ENCODE measurements at regions not wholly inside any gene's neighbourhood (a gene's known extent, or its start where the extent isn't known, plus 50 kb on each side); places are given as distances from the start of the nearest gene placed in this dataset.

- H3K27me3 ChIP-seq (replicated peaks; ENCODE audit: control insufficient read depth, insufficient read depth, low read length), result no peaks in the 10 kb centered on the region
- TF ChIP-seq, protein P1, sequence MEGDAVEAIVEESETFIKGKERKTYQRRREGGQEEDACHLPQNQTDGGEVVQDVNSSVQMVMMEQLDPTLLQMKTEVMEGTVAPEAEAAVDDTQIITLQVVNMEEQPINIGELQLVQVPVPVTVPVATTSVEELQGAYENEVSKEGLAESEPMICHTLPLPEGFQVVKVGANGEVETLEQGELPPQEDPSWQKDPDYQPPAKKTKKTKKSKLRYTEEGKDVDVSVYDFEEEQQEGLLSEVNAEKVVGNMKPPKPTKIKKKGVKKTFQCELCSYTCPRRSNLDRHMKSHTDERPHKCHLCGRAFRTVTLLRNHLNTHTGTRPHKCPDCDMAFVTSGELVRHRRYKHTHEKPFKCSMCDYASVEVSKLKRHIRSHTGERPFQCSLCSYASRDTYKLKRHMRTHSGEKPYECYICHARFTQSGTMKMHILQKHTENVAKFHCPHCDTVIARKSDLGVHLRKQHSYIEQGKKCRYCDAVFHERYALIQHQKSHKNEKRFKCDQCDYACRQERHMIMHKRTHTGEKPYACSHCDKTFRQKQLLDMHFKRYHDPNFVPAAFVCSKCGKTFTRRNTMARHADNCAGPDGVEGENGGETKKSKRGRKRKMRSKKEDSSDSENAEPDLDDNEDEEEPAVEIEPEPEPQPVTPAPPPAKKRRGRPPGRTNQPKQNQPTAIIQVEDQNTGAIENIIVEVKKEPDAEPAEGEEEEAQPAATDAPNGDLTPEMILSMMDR (IDR thresholded peaks at IDR 0.05; ENCODE audit: insufficient read depth, low read length, poor library complexity, severe bottlenecking), result no peak
- no peaks in the 10 kb centered on the region for H3K36me3 ChIP-seq (ENCODE audit: control insufficient read depth, insufficient read depth, low read length)
- no peak for DNase-seq (ENCODE audit: extremely low read depth, insufficient read length)
- no peak overlapping the region for H3K4me3 ChIP-seq (replicated peaks; ENCODE audit: low read depth, low read length)
Observed at GRCh38 chr19:31664997-31665396, 315.8 kb upstream of the TSHZ3 start.

GRCh38 chr19:31666126-31666525 lies 316.9 kb upstream of the TSHZ3 start:
- Histone ChIP-seq H3K4me3 (replicated peaks; ENCODE audit: low read depth, low read length) (no peak overlapping the region), H3K36me3 (ENCODE audit: control insufficient read depth, insufficient read depth, low read length) (no peaks in the 10 kb centered on the region), H3K27me3 (replicated peaks; ENCODE audit: control insufficient read depth, insufficient read depth, low read length) (no peaks in the 10 kb centered on the region)
- DNase-seq (ENCODE audit: extremely low read depth, insufficient read length), result no peak
- TF ChIP-seq, protein P1 (IDR thresholded peaks at IDR 0.05; ENCODE audit: insufficient read depth, low read length, poor library complexity, severe bottlenecking), result no peak

DNA sequence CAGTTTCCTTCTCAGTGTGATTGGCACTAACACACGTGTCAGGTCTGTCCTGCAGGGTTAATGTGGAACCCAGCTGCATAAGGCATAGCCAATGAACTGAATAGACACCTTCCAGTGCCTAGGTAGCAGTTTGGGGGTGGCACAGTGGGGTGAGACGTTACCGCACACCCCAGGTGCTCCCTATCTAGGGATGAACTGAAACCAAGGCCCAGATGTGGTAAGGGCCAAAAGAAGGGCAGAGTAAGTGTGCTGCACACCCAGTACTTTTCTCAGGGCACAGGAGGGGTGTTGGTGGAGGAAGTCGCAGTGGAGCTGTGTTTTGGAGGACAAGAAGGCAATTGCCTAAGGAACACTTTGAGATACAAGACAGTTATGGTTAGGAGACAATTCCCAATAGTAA lies 317.9 kb upstream of the TSHZ3 start:
- DNase-seq (ENCODE audit: extremely low read depth, insufficient read length), result no peak
- H3K4me3 ChIP-seq (replicated peaks; ENCODE audit: low read depth, low read length), result no peak overlapping the region
- no peaks in the 10 kb centered on the region for H3K27me3 ChIP-seq (replicated peaks; ENCODE audit: control insufficient read depth, insufficient read depth, low read length)
- TF ChIP-seq, protein P1 (IDR thresholded peaks at IDR 0.05; ENCODE audit: insufficient read depth, low read length, poor library complexity, severe bottlenecking), result no peak
- no peaks in the 10 kb centered on the region for H3K36me3 ChIP-seq (ENCODE audit: control insufficient read depth, insufficient read depth, low read length)

GRCh38 chr19:31668921-31669320 lies 319.7 kb upstream of the TSHZ3 start:
- DNase-seq (ENCODE audit: extremely low read depth, insufficient read length), result no peak
- Histone ChIP-seq H3K4me3 (replicated peaks; ENCODE audit: low read depth, low read length) (no peak overlapping the region), H3K27me3 (replicated peaks; ENCODE audit: control insufficient read depth, insufficient read depth, low read length) (no peaks in the 10 kb centered on the region), H3K36me3 (ENCODE audit: control insufficient read depth, insufficient read depth, low read length) (no peaks in the 10 kb centered on the region)
- TF ChIP-seq, protein P1 (IDR thresholded peaks at IDR 0.05; ENCODE audit: insufficient read depth, low read length, poor library complexity, severe bottlenecking), result no peak

DNA sequence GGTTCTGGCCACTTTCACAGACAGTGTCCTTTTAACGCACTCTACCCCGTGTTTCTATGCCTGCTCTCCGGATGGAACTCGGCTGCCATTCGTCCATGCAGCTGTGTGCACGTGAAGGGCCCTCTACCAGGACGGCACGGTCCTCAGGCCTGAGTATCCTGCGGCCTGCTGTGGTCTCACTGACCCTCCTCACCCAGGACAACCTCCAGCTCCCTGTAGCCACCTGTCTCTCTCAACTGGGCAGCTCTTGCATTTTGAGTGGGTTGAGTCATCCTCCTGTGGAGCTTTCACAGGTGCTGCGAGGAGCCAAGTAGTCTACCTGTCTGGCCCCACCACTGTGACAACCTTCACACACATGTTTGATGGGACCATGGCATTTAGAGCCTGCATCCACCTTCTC lies 321.7 kb upstream of the TSHZ3 start:
- H3K4me3 ChIP-seq (replicated peaks; ENCODE audit: low read depth, low read length), result no peak overlapping the region
- no peaks in the 10 kb centered on the region for H3K27me3 ChIP-seq (replicated peaks; ENCODE audit: control insufficient read depth, insufficient read depth, low read length)

More for the DNA sequence above, 321.7 kb upstream of the TSHZ3 start:
- no peaks in the 10 kb centered on the region for H3K36me3 ChIP-seq (ENCODE audit: control insufficient read depth, insufficient read depth, low read length)
- TF ChIP-seq, protein P1 (IDR thresholded peaks at IDR 0.05; ENCODE audit: insufficient read depth, low read length, poor library complexity, severe bottlenecking), result no peak
- no peak for DNase-seq (ENCODE audit: extremely low read depth, insufficient read length)
